Epithelial cell of esophagus (primary cell): ENCODE measurements at regions not wholly inside any gene's neighbourhood (a gene's known extent, or its start where the extent isn't known, plus 50 kb on each side); places are given as distances from the start of the nearest gene placed in this dataset.

ENCODE experiments used
- DNase-seq: peaks from one replicate; pipeline ENCODE4 v3.0.0; 2010; ENCODE audit warnings: low read depth
- H3K4me3 ChIP-seq: 2 replicates; pipeline ENCODE4 v1.5.1; 2011; ENCODE audit warnings: mild to moderate bottlenecking, low read length, control low read depth
- TF ChIP-seq, protein P1 (sequence below): IDR thresholded peaks from 2 replicates; pipeline ENCODE4 v1.5.1; 2011; ENCODE audit warnings: low read depth, mild to moderate bottlenecking, low read length, control low read depth, inconsistent platforms; ENCODE audit not compliant: insufficient read depth; ENCODE audit errors: missing control alignments

GRCh38 chr20:40814631-40814960, 125.6 kb upstream of the MAFB start:
- DNase-seq: no peak
- no peak overlapping the region for H3K4me3 ChIP-seq
- TF ChIP-seq, protein P1, sequence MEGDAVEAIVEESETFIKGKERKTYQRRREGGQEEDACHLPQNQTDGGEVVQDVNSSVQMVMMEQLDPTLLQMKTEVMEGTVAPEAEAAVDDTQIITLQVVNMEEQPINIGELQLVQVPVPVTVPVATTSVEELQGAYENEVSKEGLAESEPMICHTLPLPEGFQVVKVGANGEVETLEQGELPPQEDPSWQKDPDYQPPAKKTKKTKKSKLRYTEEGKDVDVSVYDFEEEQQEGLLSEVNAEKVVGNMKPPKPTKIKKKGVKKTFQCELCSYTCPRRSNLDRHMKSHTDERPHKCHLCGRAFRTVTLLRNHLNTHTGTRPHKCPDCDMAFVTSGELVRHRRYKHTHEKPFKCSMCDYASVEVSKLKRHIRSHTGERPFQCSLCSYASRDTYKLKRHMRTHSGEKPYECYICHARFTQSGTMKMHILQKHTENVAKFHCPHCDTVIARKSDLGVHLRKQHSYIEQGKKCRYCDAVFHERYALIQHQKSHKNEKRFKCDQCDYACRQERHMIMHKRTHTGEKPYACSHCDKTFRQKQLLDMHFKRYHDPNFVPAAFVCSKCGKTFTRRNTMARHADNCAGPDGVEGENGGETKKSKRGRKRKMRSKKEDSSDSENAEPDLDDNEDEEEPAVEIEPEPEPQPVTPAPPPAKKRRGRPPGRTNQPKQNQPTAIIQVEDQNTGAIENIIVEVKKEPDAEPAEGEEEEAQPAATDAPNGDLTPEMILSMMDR: no peak

GRCh38 chr20:40815156-40816038, 126.4 kb upstream of the MAFB start:
- TF ChIP-seq, protein P1: no peak
- DNase-seq: no peak

DNA sequence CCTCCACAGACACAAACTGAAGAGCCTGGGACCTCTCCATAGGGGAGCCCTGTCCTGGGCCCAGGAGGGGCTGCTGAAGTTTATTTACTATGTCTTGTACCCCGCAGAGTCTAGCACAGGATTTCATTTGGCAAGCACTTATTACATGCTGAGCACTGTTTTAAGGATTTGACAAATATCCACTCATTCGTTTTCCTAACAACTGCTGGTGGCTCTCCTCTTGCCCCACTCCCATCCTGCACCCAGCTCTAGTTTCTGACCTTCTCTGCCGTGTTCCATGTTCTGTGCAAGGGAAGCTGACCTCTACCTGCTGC, 127.0 kb upstream of the MAFB start:
- TF ChIP-seq, protein P1: no peak
- no peak for DNase-seq
- H3K4me3 ChIP-seq: no peak overlapping the region

More at GRCh38 chr20:40815156-40816038, 126.4 kb upstream of the MAFB start:
- no peak overlapping the region for H3K4me3 ChIP-seq

DNA sequence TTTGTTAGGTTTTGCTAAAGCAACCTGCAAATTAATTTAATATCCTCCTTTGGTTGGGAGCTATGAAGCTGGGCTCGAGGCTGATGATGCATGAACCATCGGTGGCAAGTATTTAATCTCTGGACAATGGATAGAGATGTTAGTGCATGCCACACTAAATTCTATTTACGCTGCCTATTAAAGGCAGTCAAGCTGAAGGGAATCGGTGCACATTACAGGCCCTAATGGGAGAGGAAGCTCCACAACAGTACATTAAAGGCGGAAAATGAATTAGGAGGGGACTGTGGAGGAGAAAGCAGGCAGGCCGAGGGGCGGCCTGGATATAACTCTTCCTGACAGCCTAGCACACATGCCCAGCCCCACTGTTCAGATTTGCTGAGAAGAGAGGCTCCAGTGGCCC, 132.4 kb upstream of the MAFB start:
- no peak overlapping the region for H3K4me3 ChIP-seq
- DNase-seq: no peak

GRCh38 chr20:40826699-40827098, 137.7 kb upstream of the MAFB start:
- no peak overlapping the region for H3K4me3 ChIP-seq
- no peak for DNase-seq
- TF ChIP-seq, protein P1: no peak

More for the DNA sequence above, 132.4 kb upstream of the MAFB start:
- TF ChIP-seq, protein P1: no peak

DNA sequence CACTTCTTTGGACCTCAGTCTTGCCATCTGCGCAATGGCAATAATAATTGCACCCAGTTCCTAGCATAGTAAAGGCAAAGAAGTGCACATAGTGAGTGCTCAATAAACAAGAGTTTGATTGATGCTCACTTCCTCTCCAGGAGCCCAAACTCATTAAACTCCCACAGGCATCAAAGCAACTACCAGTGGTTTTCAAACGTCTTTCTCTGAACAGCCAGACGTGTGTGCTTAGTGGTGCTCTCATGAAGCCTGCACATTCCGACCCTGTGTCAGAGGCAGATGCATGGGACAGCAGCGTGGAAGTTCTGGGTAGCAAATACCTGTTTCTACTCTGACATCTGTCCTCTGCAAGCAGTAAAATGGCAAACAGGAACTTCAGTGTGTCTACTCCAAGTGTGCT, 146.3 kb upstream of the MAFB start:
- H3K4me3 ChIP-seq: no peak overlapping the region
- no peak for DNase-seq
- TF ChIP-seq, protein P1: no peak

GRCh38 chr20:40838509-40838908, 149.5 kb upstream of the MAFB start:
- H3K4me3 ChIP-seq: no peak overlapping the region
- DNase-seq: no peak
- TF ChIP-seq, protein P1: no peak
